ENCODE measurements at regions not wholly inside any gene's neighbourhood (a gene's known extent, or its start where the extent isn't known, plus 50 kb on each side); places are given as distances from the start of the nearest gene placed in this dataset.

- DNase-seq (ENCODE audit: low read depth in 3 of 3): no peak
Observed at GRCh38 chr15:95247071-95247984, 1016.0 kb downstream of the MCTP2 start.

GRCh38 chr15:95249524-95249923, 1018.2 kb downstream of the MCTP2 start:
- no peak for DNase-seq (ENCODE audit: low read depth in 3 of 3)

- no peak for DNase-seq (ENCODE audit: low read depth in 3 of 3)
Observed at GRCh38 chr15:95252404-95252803, 1021.0 kb downstream of the MCTP2 start.

GRCh38 chr15:95254263-95254662, 1022.9 kb downstream of the MCTP2 start:
- DNase-seq (ENCODE audit: low read depth in 3 of 3): no peak

GRCh38 chr15:95259513-95259912, 1028.2 kb downstream of the MCTP2 start:
- peak in 2 of 3 experiments; percentile 1 for DNase-seq (ENCODE audit: low read depth in 3 of 3)

GRCh38 chr15:95259965-95260364, 1028.6 kb downstream of the MCTP2 start:
- no peak for DNase-seq (ENCODE audit: low read depth in 3 of 3)

- no peak for DNase-seq (ENCODE audit: low read depth in 3 of 3)
Observed at GRCh38 chr15:95260856-95261255, 1029.5 kb downstream of the MCTP2 start.

- no peak for DNase-seq (ENCODE audit: low read depth in 3 of 3)
Observed at GRCh38 chr15:95261546-95261945, 1030.2 kb downstream of the MCTP2 start.

GRCh38 chr15:95261968-95262367, 1030.6 kb downstream of the MCTP2 start:
- no peak for DNase-seq (ENCODE audit: low read depth in 3 of 3)

- DNase-seq (ENCODE audit: low read depth in 3 of 3): no peak
Observed at GRCh38 chr15:95262866-95263564, 1031.7 kb downstream of the MCTP2 start.

GRCh38 chr15:95263751-95264150, 1032.4 kb downstream of the MCTP2 start:
- no peak for DNase-seq (ENCODE audit: low read depth in 3 of 3)

- no peak for DNase-seq (ENCODE audit: low read depth in 3 of 3)
Observed at GRCh38 chr15:95265419-95265997, 1034.1 kb downstream of the MCTP2 start.

GRCh38 chr15:95266451-95267061, 1035.2 kb downstream of the MCTP2 start:
- DNase-seq (ENCODE audit: low read depth in 3 of 3): no peak

GRCh38 chr15:95267481-95267880, 1036.1 kb downstream of the MCTP2 start:
- no peak for DNase-seq (ENCODE audit: low read depth in 3 of 3)

GRCh38 chr15:95269242-95270183, 1038.2 kb downstream of the MCTP2 start:
- no peak for DNase-seq (ENCODE audit: low read depth in 3 of 3)

GRCh38 chr15:95274101-95274500, 1042.7 kb downstream of the MCTP2 start:
- no peak for DNase-seq (ENCODE audit: low read depth in 3 of 3)

- DNase-seq (ENCODE audit: low read depth in 3 of 3): no peak
Observed at GRCh38 chr15:95277266-95277665, 1045.9 kb downstream of the MCTP2 start.

- no peak for DNase-seq (ENCODE audit: low read depth in 3 of 3)
Observed at GRCh38 chr15:95278532-95279245, 1047.3 kb downstream of the MCTP2 start.

GRCh38 chr15:95279277-95280019, 1048.1 kb downstream of the MCTP2 start:
- no peak for DNase-seq (ENCODE audit: low read depth in 3 of 3)

GRCh38 chr15:95280711-95281110, 1049.3 kb downstream of the MCTP2 start:
- no peak for DNase-seq (ENCODE audit: low read depth in 3 of 3)
